NB4 (cell line): ENCODE measurements at regions not wholly inside any gene's neighbourhood (a gene's known extent, or its start where the extent isn't known, plus 50 kb on each side); places are given as distances from the start of the nearest gene placed in this dataset.

Experiments used
- TF ChIP-seq, protein P1 (sequence below): IDR thresholded peaks from one replicate; pipeline ENCODE4 v1.5.1; 2012; ENCODE audit warnings: low read depth, low read length
- TF ChIP-seq, protein P2 (sequence below): IDR thresholded peaks from 2 replicates; pipeline ENCODE4 v1.6.1; 2011; ENCODE audit warnings: low read depth, low read length

DNA sequence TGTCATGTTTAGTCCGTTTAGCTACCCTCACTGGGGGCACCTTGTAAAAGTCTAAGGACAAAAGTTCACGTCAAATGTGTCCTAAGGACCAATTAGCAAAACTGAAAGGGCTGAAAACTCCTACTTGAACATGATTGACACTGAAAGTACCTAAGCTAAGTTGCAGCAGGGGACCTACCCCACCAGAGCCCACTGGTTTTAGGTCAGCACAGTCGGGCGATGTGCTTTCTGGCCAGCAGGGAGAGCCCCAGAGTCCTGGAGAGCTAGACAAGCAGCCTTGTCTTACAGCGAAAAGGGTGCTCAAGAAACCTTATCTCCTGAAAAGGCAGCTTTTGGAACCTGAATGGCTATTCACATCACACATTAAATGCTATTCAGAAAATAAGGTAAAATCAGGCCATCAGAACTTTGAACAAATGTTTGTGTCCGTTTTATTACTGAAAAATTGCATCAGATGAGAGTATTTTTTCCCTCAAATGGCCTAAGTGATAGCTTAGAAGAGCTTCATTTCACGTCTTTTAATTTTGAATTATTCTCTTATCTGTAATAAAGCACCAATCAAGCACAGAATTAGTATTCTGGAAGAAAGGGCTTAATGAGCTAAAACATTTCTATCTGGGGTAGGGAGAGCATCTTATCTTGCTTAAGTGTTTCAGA, 52.2 kb upstream of the MKI67 start:
- TF ChIP-seq, protein P1, sequence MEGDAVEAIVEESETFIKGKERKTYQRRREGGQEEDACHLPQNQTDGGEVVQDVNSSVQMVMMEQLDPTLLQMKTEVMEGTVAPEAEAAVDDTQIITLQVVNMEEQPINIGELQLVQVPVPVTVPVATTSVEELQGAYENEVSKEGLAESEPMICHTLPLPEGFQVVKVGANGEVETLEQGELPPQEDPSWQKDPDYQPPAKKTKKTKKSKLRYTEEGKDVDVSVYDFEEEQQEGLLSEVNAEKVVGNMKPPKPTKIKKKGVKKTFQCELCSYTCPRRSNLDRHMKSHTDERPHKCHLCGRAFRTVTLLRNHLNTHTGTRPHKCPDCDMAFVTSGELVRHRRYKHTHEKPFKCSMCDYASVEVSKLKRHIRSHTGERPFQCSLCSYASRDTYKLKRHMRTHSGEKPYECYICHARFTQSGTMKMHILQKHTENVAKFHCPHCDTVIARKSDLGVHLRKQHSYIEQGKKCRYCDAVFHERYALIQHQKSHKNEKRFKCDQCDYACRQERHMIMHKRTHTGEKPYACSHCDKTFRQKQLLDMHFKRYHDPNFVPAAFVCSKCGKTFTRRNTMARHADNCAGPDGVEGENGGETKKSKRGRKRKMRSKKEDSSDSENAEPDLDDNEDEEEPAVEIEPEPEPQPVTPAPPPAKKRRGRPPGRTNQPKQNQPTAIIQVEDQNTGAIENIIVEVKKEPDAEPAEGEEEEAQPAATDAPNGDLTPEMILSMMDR = peak; percentile 82
- TF ChIP-seq, protein P2, sequence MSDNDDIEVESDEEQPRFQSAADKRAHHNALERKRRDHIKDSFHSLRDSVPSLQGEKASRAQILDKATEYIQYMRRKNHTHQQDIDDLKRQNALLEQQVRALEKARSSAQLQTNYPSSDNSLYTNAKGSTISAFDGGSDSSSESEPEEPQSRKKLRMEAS = no peak; the same call in 1 of the 2 replicates
